Loucy (cell line): ENCODE measurements at regions not wholly inside any gene's neighbourhood (a gene's known extent, or its start where the extent isn't known, plus 50 kb on each side); places are given as distances from the start of the nearest gene placed in this dataset.

Experiments used
- H2AFZ ChIP-seq: fragments of 200-600 bp; sonication (generic); 2 replicates; pipeline ENCODE4 v1.6.0; 2016; ENCODE audit warnings: antibody characterized with exemption, mild to moderate bottlenecking, low read length, moderate library complexity
- H3F3A ChIP-seq: fragments of 200-600 bp; 2 replicates; pipeline ENCODE4 v1.6.0; 2016; ENCODE audit warnings: antibody characterized with exemption, low read depth, mild to moderate bottlenecking
- H3K27me3 ChIP-seq: fragments of 200-600 bp; sonication (generic); 2 replicates; pipeline ENCODE4 v1.6.1; 2014; ENCODE audit warnings: low read length, mild to moderate bottlenecking; ENCODE audit not compliant: insufficient read depth, poor library complexity, severe bottlenecking
- H3K36me3 ChIP-seq: fragments of 200-600 bp; sonication (generic); 2 replicates; pipeline ENCODE4 v1.6.1; 2016; ENCODE audit warnings: low read length; ENCODE audit not compliant: insufficient read depth
- H3K4me1 ChIP-seq: fragments of 200-600 bp; sonication (generic); 2 replicates; pipeline ENCODE4 v1.5.1; 2014; ENCODE audit warnings: low read length, mild to moderate bottlenecking; ENCODE audit not compliant: insufficient read depth, poor library complexity, severe bottlenecking
- H3K4me2 ChIP-seq: fragments of 200-600 bp; sonication (generic); 2 replicates; pipeline ENCODE4 v1.6.0; 2014; ENCODE audit warnings: antibody characterized with exemption, low read length, low read depth, mild to moderate bottlenecking; ENCODE audit not compliant: poor library complexity, severe bottlenecking
- H3K4me3 ChIP-seq: fragments of 200-600 bp; sonication (generic); 2 replicates; pipeline ENCODE4 v1.5.1; 2014; ENCODE audit warnings: low read length, mild to moderate bottlenecking, mixed read lengths; ENCODE audit not compliant: poor library complexity, severe bottlenecking
- H3K79me2 ChIP-seq: fragments of 200-600 bp; sonication (generic); 2 replicates; pipeline ENCODE4 v1.6.1; 2014; ENCODE audit warnings: low read length; ENCODE audit not compliant: insufficient read depth
- H3K9ac ChIP-seq: fragments of 200-600 bp; sonication (generic); 2 replicates; pipeline ENCODE4 v1.6.0; 2014; ENCODE audit warnings: mild to moderate bottlenecking, low read depth, low read length, moderate library complexity; ENCODE audit not compliant: poor library complexity, severe bottlenecking
- H3K9me2 ChIP-seq: fragments of 200-600 bp; sonication (generic); replicated peaks from 2 replicates; pipeline ENCODE4 v1.6.1; 2016; ENCODE audit warnings: low read depth, low read length, mixed read lengths
- H3K9me3 ChIP-seq: fragments of 200-600 bp; sonication (generic); 2 replicates; pipeline ENCODE4 v1.6.1; 2014; ENCODE audit warnings: mild to moderate bottlenecking, antibody characterized with exemption, low read length, low read depth; ENCODE audit not compliant: insufficient read depth
- H4K20me1 ChIP-seq: fragments of 200-600 bp; sonication (generic); 2 replicates; pipeline ENCODE4 v1.6.0; 2014; ENCODE audit warnings: antibody characterized with exemption, low read length, mild to moderate bottlenecking; ENCODE audit not compliant: insufficient read depth, poor library complexity, severe bottlenecking
- EZH2phosphoT487 ChIP-seq: fragments of 200-600 bp; IDR thresholded peaks from 2 replicates; pipeline ENCODE4 v1.6.1; 2018; ENCODE audit warnings: antibody characterized with exemption, mild to moderate bottlenecking, moderate library complexity, borderline replicate concordance
- TF ChIP-seq, protein P1 (sequence below): fragments of 200-600 bp; sonication (generic); conservative IDR thresholded peaks from 2 replicates; pipeline ENCODE4 v1.5.1; 2014; ENCODE audit warnings: mild to moderate bottlenecking, antibody characterized with exemption, low read length

DNA sequence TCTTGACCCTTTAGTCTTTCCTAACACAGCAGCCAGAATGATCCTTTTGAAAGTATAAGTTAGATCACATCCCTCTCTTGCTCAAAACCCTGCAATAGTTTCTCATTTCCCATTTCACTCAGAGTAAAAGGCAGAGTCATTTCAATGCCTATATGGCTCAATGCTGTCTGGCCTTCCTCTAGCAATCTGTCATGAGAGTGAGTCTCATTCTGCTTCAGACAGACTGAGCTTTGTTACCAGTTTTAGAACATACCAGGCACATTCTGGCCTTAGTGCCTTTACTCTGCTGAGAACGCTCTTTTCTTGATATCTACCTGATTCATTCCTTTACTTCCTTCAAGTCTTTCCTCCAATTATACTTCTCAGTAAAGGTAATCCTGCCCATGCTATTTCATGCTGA is 372.8 kb upstream of the PKN2 start:
- Histone ChIP-seq H3F3A (no peaks in the 10 kb centered on the region), H3K9me3 (no peaks in the 10 kb centered on the region), H3K4me1 (no peaks in the 10 kb centered on the region), H3K36me3 (no peaks in the 10 kb centered on the region), H4K20me1 (no peaks in the 10 kb centered on the region), H2AFZ (no peak overlapping the region), H3K27me3 (no peaks in the 10 kb centered on the region), H3K4me3 (no peak overlapping the region), H3K79me2 (no peaks in the 10 kb centered on the region), H3K9me2 (no peaks in the 10 kb centered on the region), H3K9ac (no peak overlapping the region), H3K4me2 (no peak overlapping the region)
- TF ChIP-seq EZH2phosphoT487 = no peak
- TF ChIP-seq, protein P1, sequence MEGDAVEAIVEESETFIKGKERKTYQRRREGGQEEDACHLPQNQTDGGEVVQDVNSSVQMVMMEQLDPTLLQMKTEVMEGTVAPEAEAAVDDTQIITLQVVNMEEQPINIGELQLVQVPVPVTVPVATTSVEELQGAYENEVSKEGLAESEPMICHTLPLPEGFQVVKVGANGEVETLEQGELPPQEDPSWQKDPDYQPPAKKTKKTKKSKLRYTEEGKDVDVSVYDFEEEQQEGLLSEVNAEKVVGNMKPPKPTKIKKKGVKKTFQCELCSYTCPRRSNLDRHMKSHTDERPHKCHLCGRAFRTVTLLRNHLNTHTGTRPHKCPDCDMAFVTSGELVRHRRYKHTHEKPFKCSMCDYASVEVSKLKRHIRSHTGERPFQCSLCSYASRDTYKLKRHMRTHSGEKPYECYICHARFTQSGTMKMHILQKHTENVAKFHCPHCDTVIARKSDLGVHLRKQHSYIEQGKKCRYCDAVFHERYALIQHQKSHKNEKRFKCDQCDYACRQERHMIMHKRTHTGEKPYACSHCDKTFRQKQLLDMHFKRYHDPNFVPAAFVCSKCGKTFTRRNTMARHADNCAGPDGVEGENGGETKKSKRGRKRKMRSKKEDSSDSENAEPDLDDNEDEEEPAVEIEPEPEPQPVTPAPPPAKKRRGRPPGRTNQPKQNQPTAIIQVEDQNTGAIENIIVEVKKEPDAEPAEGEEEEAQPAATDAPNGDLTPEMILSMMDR = no peak

DNA sequence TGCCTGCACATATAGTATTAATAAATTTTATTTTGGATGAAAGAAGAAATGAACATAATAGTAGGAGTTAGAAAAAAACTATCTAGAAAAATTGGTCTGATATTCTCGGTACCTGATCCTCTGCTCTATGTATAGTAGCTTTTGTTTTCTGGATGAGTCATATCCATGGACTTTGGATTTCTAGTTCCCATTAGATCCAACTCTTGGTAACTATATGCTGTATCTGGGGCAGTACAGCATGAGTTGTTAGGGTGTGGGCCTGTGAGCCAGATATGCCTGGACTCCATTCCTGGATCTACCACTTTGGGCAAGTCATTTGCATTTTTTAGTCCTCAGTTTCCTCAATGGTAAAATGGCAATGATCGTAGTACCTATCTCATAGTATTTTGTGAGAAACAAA is 372.2 kb upstream of the PKN2 start:
- Histone ChIP-seq H3K79me2 (no peaks in the 10 kb centered on the region), H3K9ac (no peak overlapping the region), H3K9me2 (no peaks in the 10 kb centered on the region), H4K20me1 (no peaks in the 10 kb centered on the region), H3K36me3 (no peaks in the 10 kb centered on the region), H3F3A (no peaks in the 10 kb centered on the region), H3K27me3 (no peaks in the 10 kb centered on the region), H3K9me3 (no peaks in the 10 kb centered on the region), H3K4me2 (no peak overlapping the region), H2AFZ (no peak overlapping the region), H3K4me1 (no peaks in the 10 kb centered on the region), H3K4me3 (no peak overlapping the region)
- TF ChIP-seq EZH2phosphoT487 = no peak
- TF ChIP-seq, protein P1 = no peak

DNA sequence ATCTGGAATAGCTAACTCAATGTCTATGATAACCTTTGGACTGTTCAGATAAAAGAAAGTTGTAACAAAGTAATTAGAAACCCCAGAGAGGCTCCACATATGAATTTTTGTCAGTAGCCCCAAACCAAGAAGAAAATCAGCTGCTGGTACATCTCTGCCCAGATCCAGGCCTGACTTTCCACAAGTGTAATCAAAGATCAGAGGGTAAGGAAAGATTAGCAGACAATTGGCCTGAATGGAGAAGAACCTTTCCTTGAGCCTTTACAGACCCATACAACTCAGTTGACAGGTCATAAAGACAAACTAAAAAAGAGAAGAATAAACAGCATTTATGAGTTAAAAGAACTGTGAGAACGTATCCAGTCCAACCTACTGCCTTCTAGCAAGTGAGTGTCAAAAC is 366.7 kb upstream of the PKN2 start:
- Histone ChIP-seq H3K79me2 (no peaks in the 10 kb centered on the region), H3K4me2 (no peak overlapping the region), H3K27me3 (no peaks in the 10 kb centered on the region), H3K36me3 (no peaks in the 10 kb centered on the region), H3K9ac (no peak overlapping the region), H3K4me3 (no peak overlapping the region), H3F3A (no peaks in the 10 kb centered on the region), H2AFZ (no peak overlapping the region), H4K20me1 (no peaks in the 10 kb centered on the region), H3K9me2 (no peaks in the 10 kb centered on the region), H3K9me3 (no peaks in the 10 kb centered on the region), H3K4me1 (no peaks in the 10 kb centered on the region)
- TF ChIP-seq, protein P1 = no peak
- TF ChIP-seq EZH2phosphoT487 = no peak
